Caki2 (cell line): ENCODE measurements at regions not wholly inside any gene's neighbourhood (a gene's known extent, or its start where the extent isn't known, plus 50 kb on each side); places are given as distances from the start of the nearest gene placed in this dataset.
A peak's percentile ranks its signal among the peaks of the same experiment; 100 is the strongest.
"Not testable (repeated sequence)": the region's sequence is repeated elsewhere in the genome, so short reads cannot be mapped to it uniquely, and the experiment has no call there.

ENCODE experiments used
- DNase-seq: peaks from one replicate; pipeline ENCODE4 v3.0.0-alpha.2; 2015; ENCODE audit warnings: low read depth
- in situ Hi-C: cut with HindIII; loops from 2 replicates; pipeline ENCODE4 v1.10.0; 2016; ENCODE audit warnings: low sequenced_read_pairs, low pct_unique_long_range_greater_than_20kb, mixed read lengths

GRCh38 chrX:134045372-134045771, 60.0 kb upstream of the GPC3 start:
- DNase-seq, in situ Hi-C loops: not testable (repeated sequence)

GRCh38 chrX:134067107-134067506, 81.7 kb upstream of the GPC3 start:
- in situ Hi-C loops = not testable (repeated sequence)

GRCh38 chrX:134071899-134072298, 86.5 kb upstream of the GPC3 start:
- DNase-seq, in situ Hi-C loops: not testable (repeated sequence)

More at GRCh38 chrX:134067107-134067506, 81.7 kb upstream of the GPC3 start:
- DNase-seq = not testable (repeated sequence)

- in situ Hi-C loops = no loop called here
- DNase-seq = no peak
These were observed 87.9 kb upstream of the GPC3 start for GRCh38 chrX:134073341-134073740.

- DNase-seq = no peak
- in situ Hi-C loops = no loop called here
These were observed 88.8 kb upstream of the GPC3 start for GRCh38 chrX:134074151-134074550.

GRCh38 chrX:134075894-134076718, 90.7 kb upstream of the GPC3 start:
- DNase-seq = no peak
- in situ Hi-C loops = no loop called here

GRCh38 chrX:134095366-134095765, 110.0 kb upstream of the GPC3 start:
- DNase-seq = no peak
- in situ Hi-C loops = no loop called here

GRCh38 chrX:134101636-134102035, 116.2 kb upstream of the GPC3 start:
- DNase-seq = no peak
- in situ Hi-C loops = no loop called here

GRCh38 chrX:134115270-134115669, 121.7 kb upstream of the CCDC160 start:
- no peak for DNase-seq
- in situ Hi-C loops = no loop called here

- no peak for DNase-seq
- in situ Hi-C loops = no loop called here
These were observed 99.6 kb upstream of the CCDC160 start for GRCh38 chrX:134137341-134137740.

GRCh38 chrX:134139090-134139489, 97.9 kb upstream of the CCDC160 start:
- in situ Hi-C loops = no loop called here
- no peak for DNase-seq

- DNase-seq = peak; percentile 12
- in situ Hi-C loops = no loop called here
These were observed 92.8 kb upstream of the CCDC160 start for GRCh38 chrX:134144231-134144630.

GRCh38 chrX:134146493-134146892, 90.5 kb upstream of the CCDC160 start:
- no peak for DNase-seq
- in situ Hi-C loops = no loop called here

- no peak for DNase-seq
- in situ Hi-C loops = no loop called here
These were observed 88.8 kb upstream of the CCDC160 start for GRCh38 chrX:134148172-134148692.

GRCh38 chrX:134158821-134159512, 78.0 kb upstream of the CCDC160 start:
- in situ Hi-C loops = no loop called here
- DNase-seq = no peak

GRCh38 chrX:134161162-134161561, 75.8 kb upstream of the CCDC160 start:
- in situ Hi-C loops = no loop called here
- no peak for DNase-seq

- DNase-seq = no peak
- in situ Hi-C loops = no loop called here
These were observed 75.0 kb upstream of the CCDC160 start for GRCh38 chrX:134162032-134162431.

GRCh38 chrX:134163836-134164235, 73.1 kb upstream of the CCDC160 start:
- in situ Hi-C loops = no loop called here
- DNase-seq = no peak

GRCh38 chrX:134167591-134168203, 69.3 kb upstream of the CCDC160 start:
- DNase-seq = no peak
- in situ Hi-C loops = no loop called here
